RCC 7860 (cell line): ENCODE measurements at regions not wholly inside any gene's neighbourhood (a gene's known extent, or its start where the extent isn't known, plus 50 kb on each side); places are given as distances from the start of the nearest gene placed in this dataset.
A peak's percentile ranks its signal among the peaks of the same experiment; 100 is the strongest.
"Not testable (repeated sequence)": the region's sequence is repeated elsewhere in the genome, so short reads cannot be mapped to it uniquely, and the experiment has no call there.

Experiments
- DNase-seq: peaks from one replicate; pipeline ENCODE4 v3.0.0-alpha.2; 2015; ENCODE audit warnings: low spot score
- FAIRE-seq: peaks from 2 replicates; lab custom pipeline; 2012; peaks lifted over from hg19 to GRCh38; lab: Jason Lieb, UNC

GRCh38 chr2:31739161-31739560 is 158.4 kb upstream of the SRD5A2 start:
- DNase-seq (no peak), FAIRE-seq (no peak)

GRCh38 chr2:31736695-31737454 is 156.1 kb upstream of the SRD5A2 start:
- no peak for DNase-seq
- no peak for FAIRE-seq

- no peak for FAIRE-seq
- no peak for DNase-seq
Observed at GRCh38 chr2:31735716-31736115, 155.0 kb upstream of the SRD5A2 start.

GRCh38 chr2:31729442-31730092 is 148.8 kb upstream of the SRD5A2 start:
- DNase-seq (peak; percentile 23), FAIRE-seq (no peak)

- FAIRE-seq, result no peak
- no peak for DNase-seq
Observed at GRCh38 chr2:31729065-31729439, 148.3 kb upstream of the SRD5A2 start.

GRCh38 chr2:31728406-31729064 is 147.8 kb upstream of the SRD5A2 start:
- DNase-seq, result no peak
- no peak for FAIRE-seq

GRCh38 chr2:31726457-31726856 is 145.7 kb upstream of the SRD5A2 start:
- DNase-seq (no peak), FAIRE-seq (no peak)

- DNase-seq (no peak), FAIRE-seq (no peak)
Observed at GRCh38 chr2:31725444-31725843, 144.7 kb upstream of the SRD5A2 start.

GRCh38 chr2:31711737-31712136 is 131.0 kb upstream of the SRD5A2 start:
- no peak for FAIRE-seq
- DNase-seq, result no peak

GRCh38 chr2:31710121-31710520 is 129.4 kb upstream of the SRD5A2 start:
- DNase-seq (no peak), FAIRE-seq (no peak)

GRCh38 chr2:31707992-31708391 is 127.3 kb upstream of the SRD5A2 start:
- FAIRE-seq, result no peak
- DNase-seq, result no peak

GRCh38 chr2:31704561-31705212 is 123.9 kb upstream of the SRD5A2 start:
- DNase-seq (no peak), FAIRE-seq (no peak)

- DNase-seq (no peak), FAIRE-seq (no peak)
Observed at GRCh38 chr2:31703253-31703652, 122.5 kb upstream of the SRD5A2 start.

- FAIRE-seq, result no peak
Observed at GRCh38 chr2:31698722-31699121, 118.0 kb upstream of the SRD5A2 start.

GRCh38 chr2:31696068-31696467 is 115.3 kb upstream of the SRD5A2 start:
- no peak for FAIRE-seq
- DNase-seq, result no peak

More at GRCh38 chr2:31698722-31699121, 118.0 kb upstream of the SRD5A2 start:
- no peak for DNase-seq

- no peak for FAIRE-seq
- no peak for DNase-seq
Observed at GRCh38 chr2:31694444-31694843, 113.7 kb upstream of the SRD5A2 start.

GRCh38 chr2:31693882-31694281 is 113.1 kb upstream of the SRD5A2 start:
- FAIRE-seq (no peak), DNase-seq (no peak)

GRCh38 chr2:31688282-31688681 is 107.5 kb upstream of the SRD5A2 start:
- FAIRE-seq, result no peak
- peak; percentile 16 for DNase-seq

GRCh38 chr2:31683506-31683905 is 102.8 kb upstream of the SRD5A2 start:
- not testable (repeated sequence) for FAIRE-seq, DNase-seq

- FAIRE-seq (no peak), DNase-seq (no peak)
Observed at GRCh38 chr2:31675485-31675901, 94.8 kb upstream of the SRD5A2 start.

GRCh38 chr2:31674446-31674845 is 93.7 kb upstream of the SRD5A2 start:
- DNase-seq (no peak), FAIRE-seq (no peak)
